Left lobe of liver (tissue), 2 donors: ENCODE measurements at regions not wholly inside any gene's neighbourhood (a gene's known extent, or its start where the extent isn't known, plus 50 kb on each side); places are given as distances from the start of the nearest gene placed in this dataset.

ENCODE experiments used
- ATAC-seq: fragments of 200-7000 bp; cut with Tn5 transposase; one replicate; pipeline ENCODE4 v1.9.1; 2020; ENCODE audit warnings: mild to moderate bottlenecking, moderate library complexity
- DNase-seq: peaks from one replicate; pipeline ENCODE4 v3.0.0-alpha.2; 2020; ENCODE audit warnings: low spot score
- donor health status: DM: no; HTN: no; CAD: no; lungs with moderate emphysema.
- donor health status: DM: no; HTN: yes; CAD: no.

- DNase-seq, result no peak
- peak; percentile 49 for ATAC-seq
Measured at GRCh38 chr9:109880276-109881169, 100.5 kb downstream of the PALM2AKAP2 start.

- DNase-seq (no peak), ATAC-seq (peak; percentile 83)
Measured at GRCh38 chr9:109883623-109884022, 103.6 kb downstream of the PALM2AKAP2 start.

GRCh38 chr9:109886041-109886440 is 106.0 kb downstream of the PALM2AKAP2 start:
- DNase-seq (no peak), ATAC-seq (no peak)

GRCh38 chr9:109886617-109887016 is 106.6 kb downstream of the PALM2AKAP2 start:
- no peak for DNase-seq
- no peak for ATAC-seq

- no peak for ATAC-seq
- DNase-seq, result no peak
Measured at GRCh38 chr9:109887079-109887478, 107.1 kb downstream of the PALM2AKAP2 start.

- no peak for DNase-seq
- no peak for ATAC-seq
Measured at GRCh38 chr9:109888695-109889094, 108.7 kb downstream of the PALM2AKAP2 start.

- no peak for DNase-seq
- ATAC-seq, result peak; percentile 57
Measured at GRCh38 chr9:109889456-109889855, 109.5 kb downstream of the PALM2AKAP2 start.

- DNase-seq, result no peak
- ATAC-seq, result no peak
Measured at GRCh38 chr9:109893241-109893640, 113.2 kb downstream of the PALM2AKAP2 start.

GRCh38 chr9:109894473-109894872 is 114.5 kb downstream of the PALM2AKAP2 start:
- DNase-seq, result no peak
- ATAC-seq, result no peak

GRCh38 chr9:109894921-109895758 is 115.1 kb downstream of the PALM2AKAP2 start:
- DNase-seq (no peak), ATAC-seq (no peak)

GRCh38 chr9:109901201-109901600 is 121.2 kb downstream of the PALM2AKAP2 start:
- DNase-seq, result no peak
- no peak for ATAC-seq

GRCh38 chr9:109903515-109904138 is 123.6 kb downstream of the PALM2AKAP2 start:
- DNase-seq (peak; percentile 74), ATAC-seq (peak; percentile 82)

GRCh38 chr9:109904666-109905065 is 124.7 kb downstream of the PALM2AKAP2 start:
- no peak for ATAC-seq
- no peak for DNase-seq

- ATAC-seq (no peak), DNase-seq (no peak)
Measured at GRCh38 chr9:109905472-109905871, 125.5 kb downstream of the PALM2AKAP2 start.

GRCh38 chr9:109906766-109907382 is 126.9 kb downstream of the PALM2AKAP2 start:
- no peak for DNase-seq
- no peak for ATAC-seq

- DNase-seq (peak; percentile 54), ATAC-seq (peak; percentile 48)
Measured at GRCh38 chr9:109907400-109907799, 127.4 kb downstream of the PALM2AKAP2 start.

- ATAC-seq, result peak; percentile 64
Measured at GRCh38 chr9:109907810-109908458, 127.9 kb downstream of the PALM2AKAP2 start.

GRCh38 chr9:109908459-109909390 is 128.7 kb downstream of the PALM2AKAP2 start:
- DNase-seq (no peak), ATAC-seq (no peak)

More at GRCh38 chr9:109907810-109908458, 127.9 kb downstream of the PALM2AKAP2 start:
- DNase-seq, result peak; percentile 62
